Gastrocnemius medialis (tissue), 4 donors: ENCODE measurements at regions not wholly inside any gene's neighbourhood (a gene's known extent, or its start where the extent isn't known, plus 50 kb on each side); places are given as distances from the start of the nearest gene placed in this dataset.

ENCODE experiments used
- ATAC-seq, 2 donors: fragments of 150-250 bp; one replicate each; pipeline ENCODE4 v1.9.1; 2016
- DNase-seq, 2 donors: peaks; one replicate each; pipeline ENCODE4 v3.0.0-alpha.2; 2019
- H3K27ac ChIP-seq, 4 donors: fragments of 200-600 bp; sonication (generic); 1 replicate in 1 of 4; 2 replicates in 3 of 4; pipeline ENCODE4 v1.5.1; 2016 to 2018; ENCODE audit warnings: mild to moderate bottlenecking in 2 of 4, moderate library complexity in 1 of 4
- H3K27me3 ChIP-seq, 3 donors: fragments of 200-600 bp; sonication (generic) in 2 of 3; 1 replicate in 1 of 3; 2 replicates in 2 of 3; pipeline versions ENCODE4 v1.5.1 to v1.6.0; 2016 to 2019; ENCODE audit warnings: mild to moderate bottlenecking in 1 of 3, moderate library complexity in 1 of 3
- H3K36me3 ChIP-seq, 2 donors: fragments of 200-600 bp; sonication (generic) in 1 of 2; one replicate each; pipeline ENCODE4 v1.5.1; 2017 to 2018
- H3K4me1 ChIP-seq, 2 donors: fragments of 200-600 bp; sonication (generic) in 1 of 2; one replicate each; pipeline ENCODE4 v1.5.1; 2016 to 2017; ENCODE audit warnings: mild to moderate bottlenecking in 2 of 2
- H3K4me3 ChIP-seq, 4 donors: fragments of 200-600 bp; sonication (generic) in 3 of 4; 1 replicate in 1 of 4; 2 replicates in 3 of 4; pipeline ENCODE4 v1.5.1; 2016 to 2019; ENCODE audit warnings: mild to moderate bottlenecking in 2 of 4
- H3K9me3 ChIP-seq, 3 donors: fragments of 200-600 bp; sonication (generic) in 2 of 3; 1 replicate in 1 of 3; 2 replicates in 2 of 3; pipeline ENCODE4 v1.5.1; 2016 to 2019
- CTCF ChIP-seq, 5 experiments: fragments of 450-650 bp in 3 of 5; fragments of 200-600 bp in 2 of 5; sonication (generic) in 2 of 5; IDR thresholded peaks in 4 of 5; conservative IDR thresholded peaks in 1 of 5; 1 replicate in 4 of 5; 2 replicates in 1 of 5; pipeline ENCODE4 v1.5.1; 2016 to 2019; ENCODE audit warnings: antibody characterized with exemption in 5 of 5, mild to moderate bottlenecking in 3 of 5, moderate library complexity in 3 of 5
- POLR2A ChIP-seq, 2 donors: fragments of 450-650 bp; IDR thresholded peaks; one replicate each; pipeline ENCODE4 v1.6.1; 2017; ENCODE audit warnings: antibody characterized with exemption in 2 of 2, mild to moderate bottlenecking in 2 of 2, moderate library complexity in 2 of 2
- in situ Hi-C, 4 donors: fragments of 200-750 bp; cut with MboI; loops; one replicate each; pipeline versions ENCODE4 v1.15.0 to v1.8.0; 2017; ENCODE audit warnings: low sequenced_read_pairs in 4 of 4
- intact Hi-C: fragments of 100-400 bp; cut with DNase I; formaldehyde crosslinking; loops from one replicate; pipeline ENCODE4 v1.15.1; 2023; ENCODE audit warnings: low total_unique reads

GRCh38 chr22:49400941-49401598 lies 426.6 kb downstream of the BRD1 start:
- intact Hi-C loops: no loop called here
- Histone ChIP-seq H3K27me3 (peaks cover 0 to 3% (median 0%) of the 10 kb centered on the region in 3 donors), H3K9me3 (no peaks in the 10 kb centered on the region), H3K36me3 (no peaks in the 10 kb centered on the region), H3K4me1 (no peaks in the 10 kb centered on the region), H3K27ac (no peak overlapping the region), H3K4me3 (no peak overlapping the region)
- ATAC-seq (no peak), DNase-seq (no peak)
- no peak for TF ChIP-seq CTCF (IDR thresholded peaks at IDR 0.05 in 4 of 5, conservative IDR thresholded peaks at IDR 0.05 in 1 of 5)
- no peak for TF ChIP-seq POLR2A (IDR thresholded peaks at IDR 0.05)
- in situ Hi-C loops: no loop called here

GRCh38 chr22:49400136-49400940 lies 427.3 kb downstream of the BRD1 start:
- in situ Hi-C loops (no loop called here), intact Hi-C loops (no loop called here)
- H3K4me3 ChIP-seq: no peak overlapping the region
- no peaks in the 10 kb centered on the region for H3K9me3 ChIP-seq
- ATAC-seq (no peak), DNase-seq (no peak)
- no peaks in the 10 kb centered on the region for H3K27me3 ChIP-seq
- H3K36me3 ChIP-seq: no peaks in the 10 kb centered on the region
- no peak overlapping the region for H3K27ac ChIP-seq
- TF ChIP-seq POLR2A (IDR thresholded peaks at IDR 0.05) (no peak), CTCF (IDR thresholded peaks at IDR 0.05 in 4 of 5, conservative IDR thresholded peaks at IDR 0.05 in 1 of 5) (no peak)
- H3K4me1 ChIP-seq: no peaks in the 10 kb centered on the region

- in situ Hi-C loops (no loop called here), intact Hi-C loops (no loop called here)
- Histone ChIP-seq H3K4me1 (no peaks in the 10 kb centered on the region), H3K9me3 (no peaks in the 10 kb centered on the region), H3K4me3 (no peak overlapping the region), H3K27ac (no peak overlapping the region), H3K27me3 (no peaks in the 10 kb centered on the region), H3K36me3 (no peaks in the 10 kb centered on the region)
- DNase-seq (no peak), ATAC-seq (no peak)
- TF ChIP-seq CTCF (IDR thresholded peaks at IDR 0.05 in 4 of 5, conservative IDR thresholded peaks at IDR 0.05 in 1 of 5): no peak
- no peak for TF ChIP-seq POLR2A (IDR thresholded peaks at IDR 0.05)
Measured at GRCh38 chr22:49398646-49399045, 429.0 kb downstream of the BRD1 start.

- no peak overlapping the region for H3K27ac ChIP-seq
- ATAC-seq (no peak), DNase-seq (no peak)
- H3K36me3 ChIP-seq: no peaks in the 10 kb centered on the region
- in situ Hi-C loops (no loop called here), intact Hi-C loops (no loop called here)
- H3K4me3 ChIP-seq: no peak overlapping the region
- no peaks in the 10 kb centered on the region for H3K27me3 ChIP-seq
- no peak for TF ChIP-seq CTCF (IDR thresholded peaks at IDR 0.05 in 4 of 5, conservative IDR thresholded peaks at IDR 0.05 in 1 of 5)
- no peaks in the 10 kb centered on the region for H3K9me3 ChIP-seq
- H3K4me1 ChIP-seq: no peaks in the 10 kb centered on the region
Measured at GRCh38 chr22:49398115-49398514, 429.6 kb downstream of the BRD1 start.
